ENCODE measurements at regions not wholly inside any gene's neighbourhood (a gene's known extent, or its start where the extent isn't known, plus 50 kb on each side); places are given as distances from the start of the nearest gene placed in this dataset.

DNA sequence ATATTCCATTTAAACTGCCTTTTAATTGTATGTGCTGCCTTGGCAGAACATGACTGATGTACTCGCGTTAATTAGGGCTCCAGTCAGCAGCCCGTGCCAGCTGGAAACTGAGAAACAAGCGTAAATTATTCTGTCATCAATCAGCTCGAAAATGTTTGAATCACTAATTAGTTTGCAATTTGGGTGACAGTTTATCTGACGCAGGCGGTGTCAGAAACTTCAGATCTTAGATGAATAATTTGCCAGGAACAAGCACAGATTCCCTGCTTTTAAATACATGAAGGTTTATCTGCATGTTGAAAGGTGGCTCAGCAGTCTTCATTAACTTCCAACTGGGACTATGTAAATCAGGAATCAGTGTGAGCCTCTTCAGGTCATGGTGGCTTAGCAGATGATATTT is 176.0 kb upstream of the TLE4 start:
- no peak for TF ChIP-seq CHD4 (IDR thresholded peaks at IDR 0.05; ENCODE audit: borderline replicate concordance)
- TF ChIP-seq, protein P1, sequence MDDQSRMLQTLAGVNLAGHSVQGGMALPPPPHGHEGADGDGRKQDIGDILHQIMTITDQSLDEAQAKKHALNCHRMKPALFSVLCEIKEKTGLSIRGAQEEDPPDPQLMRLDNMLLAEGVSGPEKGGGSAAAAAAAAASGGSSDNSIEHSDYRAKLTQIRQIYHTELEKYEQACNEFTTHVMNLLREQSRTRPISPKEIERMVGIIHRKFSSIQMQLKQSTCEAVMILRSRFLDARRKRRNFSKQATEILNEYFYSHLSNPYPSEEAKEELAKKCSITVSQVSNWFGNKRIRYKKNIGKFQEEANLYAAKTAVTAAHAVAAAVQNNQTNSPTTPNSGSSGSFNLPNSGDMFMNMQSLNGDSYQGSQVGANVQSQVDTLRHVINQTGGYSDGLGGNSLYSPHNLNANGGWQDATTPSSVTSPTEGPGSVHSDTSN (IDR thresholded peaks at IDR 0.05): no peak
- no peak for TF ChIP-seq CTCF (IDR thresholded peaks at IDR 0.05)
- TF ChIP-seq EP300 (IDR thresholded peaks at IDR 0.05): no peak
- no peak for TF ChIP-seq MAZ (IDR thresholded peaks at IDR 0.05; ENCODE audit: borderline replicate concordance, low read depth, low read length)
- TF ChIP-seq CEBPB (IDR thresholded peaks at IDR 0.05): no peak
- TF ChIP-seq RAD21 (conservative IDR thresholded peaks at IDR 0.05 in 1 of 2, IDR thresholded peaks at IDR 0.05 in 1 of 2): no peak
- no peak for TF ChIP-seq KDM5A (IDR thresholded peaks at IDR 0.05)
- TF ChIP-seq NR3C1 (IDR thresholded peaks at IDR 0.05): no peak
